Spleen (tissue), 11 donors: ENCODE measurements at regions not wholly inside any gene's neighbourhood (a gene's known extent, or its start where the extent isn't known, plus 50 kb on each side); places are given as distances from the start of the nearest gene placed in this dataset.

ENCODE experiments used
- DNase-seq: peaks from one replicate; pipeline ENCODE4 v3.0.0-alpha.2; 2020
- H3K27ac ChIP-seq, 8 donors: fragments of 200-600 bp; sonication (generic) in 7 of 8; 1 replicate in 4 of 8; 2 replicates in 4 of 8; pipeline versions ENCODE4 v1.5.0 to v1.8.0; 2016 to 2021; ENCODE audit warnings: inconsistent platforms in 4 of 8, mild to moderate bottlenecking in 4 of 8, moderate library complexity in 1 of 8
- H3K27me3 ChIP-seq, 7 donors: fragments of 200-600 bp; sonication (generic) in 6 of 7; replicated peaks in 1 of 7; 1 replicate in 4 of 7; 2 replicates in 3 of 7; pipeline versions ENCODE4 v1.5.0 to v1.8.0; 2016 to 2021; ENCODE audit warnings: inconsistent platforms in 3 of 7, mild to moderate bottlenecking in 1 of 7
- H3K36me3 ChIP-seq, 6 donors: fragments of 200-600 bp; sonication (generic) in 5 of 6; 1 replicate in 4 of 6; 2 replicates in 2 of 6; pipeline versions ENCODE4 v1.5.0 to v1.8.0; 2016 to 2021; ENCODE audit warnings: inconsistent platforms in 2 of 6
- H3K4me1 ChIP-seq, 6 donors: fragments of 200-600 bp; sonication (generic) in 5 of 6; 1 replicate in 3 of 6; 2 replicates in 3 of 6; pipeline versions ENCODE4 v1.5.0 to v1.8.0; 2016 to 2021; ENCODE audit warnings: inconsistent platforms in 3 of 6
- H3K4me3 ChIP-seq, 8 donors: fragments of 200-600 bp; sonication (generic) in 7 of 8; 1 replicate in 4 of 8; 2 replicates in 4 of 8; pipeline versions ENCODE4 v1.5.0 to v1.8.0; 2016 to 2021; ENCODE audit warnings: inconsistent platforms in 4 of 8, mild to moderate bottlenecking in 4 of 8, moderate library complexity in 2 of 8
- H3K9me3 ChIP-seq, 8 donors: fragments of 200-600 bp; sonication (generic) in 7 of 8; 1 replicate in 4 of 8; 2 replicates in 4 of 8; pipeline versions ENCODE4 v1.5.0 to v1.8.0; 2016 to 2021; ENCODE audit warnings: inconsistent platforms in 4 of 8
- POLR2A ChIP-seq, 3 donors: fragments of 450-650 bp; IDR thresholded peaks; one replicate each; pipeline ENCODE4 v1.5.1; 2017; ENCODE audit warnings: antibody characterized with exemption in 3 of 3, mild to moderate bottlenecking in 1 of 3
- POLR2AphosphoS5 ChIP-seq, 3 donors: sonication (generic); formaldehyde crosslinking; IDR thresholded peaks; one replicate each; pipeline ENCODE4 v1.5.1; 2017; ENCODE audit warnings: antibody characterized with exemption in 3 of 3
- WGBS, 5 donors: extraction: QIAGEN DNeasy Blood & Tissue Kit in 3 of 5; methylation state at CpG; one replicate each; pipeline versions ENCODE4 v1.1.5 to v1.1.7; 2013 to 2018; 5-methylcytosine and 5-hydroxymethylcytosine counted together
- intact Hi-C: fragments of 100-400 bp; cut with DNase I; formaldehyde crosslinking; loops from one replicate; pipeline ENCODE4 v1.15.0; 2023; ENCODE audit warnings: low total_unique reads
- TF ChIP-seq, protein P1 (sequence below), 11 experiments: fragments of 200-600 bp in 7 of 11; fragments of 450-650 bp in 4 of 11; sonication (generic) in 4 of 11; IDR thresholded peaks in 8 of 11; conservative IDR thresholded peaks in 3 of 11; 1 replicate in 7 of 11; 2 replicates in 4 of 11; pipeline versions ENCODE4 v1.4.0 to v1.8.0; 2016 to 2021; ENCODE audit warnings: antibody characterized with exemption in 11 of 11, inconsistent platforms in 4 of 11, mild to moderate bottlenecking in 1 of 11
- donor health status: healthy with polysubstance abuse.
- donor health status: DM: no; HTN: no; CAD: no; lungs with moderate emphysema.
- donor health status: DM: no; HTN: no; CAD: no.
- donor health status: Bipolar disorder and iron deficiency.
- donor health status: healthy.
- donor health status: DM: no; HTN: no; CAD: no.
- donor health status: DM: yes; HTN: yes; CAD: no.

DNA sequence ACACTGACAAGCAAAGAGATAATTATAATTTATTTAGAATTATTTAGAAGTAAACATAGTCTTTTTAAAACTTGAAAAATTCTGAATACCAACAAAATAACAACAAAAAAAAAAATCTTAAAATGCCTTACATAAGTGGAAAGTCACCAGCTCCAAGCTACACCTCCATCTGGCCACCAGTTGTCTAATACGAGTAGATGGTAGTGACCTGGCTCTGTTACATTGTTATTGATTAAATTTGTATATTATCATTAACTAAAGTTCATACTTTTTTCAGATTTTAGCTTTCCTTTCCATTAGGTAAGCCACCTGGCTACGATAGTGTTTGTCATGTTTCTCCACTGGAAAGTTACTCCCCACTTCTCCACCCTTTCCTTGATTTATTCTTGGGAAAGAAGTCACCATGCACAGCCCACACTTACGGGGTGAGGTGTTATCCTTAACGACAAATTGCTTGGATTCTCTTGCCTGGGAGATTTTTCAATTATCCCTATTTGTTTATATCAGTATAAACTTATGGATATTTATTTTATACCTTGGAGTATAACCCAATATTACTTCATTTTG is 464.5 kb upstream of the CHAC2 start:
- H3K27ac ChIP-seq = no peak overlapping the region
- no peaks in the 10 kb centered on the region for H3K4me1 ChIP-seq
- TF ChIP-seq, protein P1, sequence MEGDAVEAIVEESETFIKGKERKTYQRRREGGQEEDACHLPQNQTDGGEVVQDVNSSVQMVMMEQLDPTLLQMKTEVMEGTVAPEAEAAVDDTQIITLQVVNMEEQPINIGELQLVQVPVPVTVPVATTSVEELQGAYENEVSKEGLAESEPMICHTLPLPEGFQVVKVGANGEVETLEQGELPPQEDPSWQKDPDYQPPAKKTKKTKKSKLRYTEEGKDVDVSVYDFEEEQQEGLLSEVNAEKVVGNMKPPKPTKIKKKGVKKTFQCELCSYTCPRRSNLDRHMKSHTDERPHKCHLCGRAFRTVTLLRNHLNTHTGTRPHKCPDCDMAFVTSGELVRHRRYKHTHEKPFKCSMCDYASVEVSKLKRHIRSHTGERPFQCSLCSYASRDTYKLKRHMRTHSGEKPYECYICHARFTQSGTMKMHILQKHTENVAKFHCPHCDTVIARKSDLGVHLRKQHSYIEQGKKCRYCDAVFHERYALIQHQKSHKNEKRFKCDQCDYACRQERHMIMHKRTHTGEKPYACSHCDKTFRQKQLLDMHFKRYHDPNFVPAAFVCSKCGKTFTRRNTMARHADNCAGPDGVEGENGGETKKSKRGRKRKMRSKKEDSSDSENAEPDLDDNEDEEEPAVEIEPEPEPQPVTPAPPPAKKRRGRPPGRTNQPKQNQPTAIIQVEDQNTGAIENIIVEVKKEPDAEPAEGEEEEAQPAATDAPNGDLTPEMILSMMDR (IDR thresholded peaks at IDR 0.05 in 8 of 11, conservative IDR thresholded peaks at IDR 0.05 in 3 of 11) = no peak
- TF ChIP-seq POLR2A (IDR thresholded peaks at IDR 0.05) (no peak), POLR2AphosphoS5 (IDR thresholded peaks at IDR 0.05) (no peak)
- no peaks in the 10 kb centered on the region for H3K27me3 ChIP-seq
- no peak overlapping the region for H3K4me3 ChIP-seq
- no peaks in the 10 kb centered on the region for H3K36me3 ChIP-seq
- 71 to 86% (median 77%) methylated on average over 4 of the region's 4 CpGs for WGBS, 5 donors
- intact Hi-C loops = no loop called here
- no peak for DNase-seq
- H3K9me3 ChIP-seq = peaks cover 0 to 4% (median 0%) of the 10 kb centered on the region in 8 donors

DNA sequence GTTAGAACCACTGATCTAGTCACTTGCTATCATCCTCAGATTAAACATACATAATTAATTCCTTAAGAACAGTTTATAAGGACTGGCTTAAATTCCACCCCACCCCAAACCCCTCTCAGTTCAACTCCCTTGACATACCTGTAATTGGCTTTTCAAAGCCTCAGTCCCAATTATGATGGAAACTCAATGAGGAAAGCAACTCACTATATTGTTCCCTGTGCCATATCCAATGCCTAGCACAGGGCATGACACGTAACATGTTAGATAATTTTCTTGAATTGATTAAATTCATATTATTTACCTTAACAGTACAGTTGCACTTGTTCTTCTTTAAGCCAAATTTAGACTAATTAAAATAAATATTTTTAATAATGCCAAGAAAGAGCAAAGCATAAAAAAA is 465.1 kb upstream of the CHAC2 start:
- Histone ChIP-seq H3K4me1 (no peaks in the 10 kb centered on the region), H3K36me3 (no peaks in the 10 kb centered on the region), H3K27ac (no peak overlapping the region), H3K4me3 (no peak overlapping the region), H3K9me3 (peaks cover 0 to 4% (median 0%) of the 10 kb centered on the region in 8 donors), H3K27me3 (no peaks in the 10 kb centered on the region)
- intact Hi-C loops = no loop called here
- DNase-seq = no peak
- TF ChIP-seq, protein P1 (IDR thresholded peaks at IDR 0.05 in 8 of 11, conservative IDR thresholded peaks at IDR 0.05 in 3 of 11) = no peak
- TF ChIP-seq POLR2AphosphoS5 (IDR thresholded peaks at IDR 0.05) (no peak), POLR2A (IDR thresholded peaks at IDR 0.05) (no peak)
- 67 to 97% (median 83%) methylated on average over 1 of the region's 1 CpG for WGBS, 5 donors

DNA sequence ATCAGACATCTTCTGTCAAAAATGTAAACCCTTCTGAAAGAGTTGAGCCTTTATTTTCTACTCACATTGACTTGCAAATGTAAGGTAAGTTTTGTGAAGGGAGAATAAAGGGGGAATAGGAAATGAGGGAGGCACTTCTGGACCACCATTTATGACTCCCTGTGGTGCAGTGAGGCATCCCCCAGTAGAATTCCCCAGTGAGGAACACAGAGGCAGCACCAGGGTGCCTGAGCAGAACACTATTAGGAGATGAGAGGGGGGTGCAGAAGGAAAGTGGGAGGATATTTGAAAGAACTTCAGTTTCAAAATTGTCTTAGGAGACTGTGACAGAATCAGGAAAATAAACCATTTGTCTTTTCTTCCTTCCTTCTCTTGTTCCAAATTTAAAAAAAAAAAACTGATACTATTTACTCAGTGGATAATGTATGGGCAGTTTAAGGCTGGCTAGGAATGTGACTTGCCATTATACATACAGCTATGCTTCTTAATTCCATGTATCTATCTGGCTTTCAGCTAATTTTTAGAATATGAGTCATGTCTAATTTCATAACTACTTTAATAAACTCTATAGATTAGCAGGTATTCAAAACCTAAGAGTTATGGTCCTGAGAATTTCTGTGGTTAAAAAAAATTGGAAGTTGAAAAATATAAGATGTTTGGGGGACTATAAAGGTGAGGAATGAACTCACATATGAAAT is 478.1 kb upstream of the CHAC2 start:
- no peak for DNase-seq
- H3K9me3 ChIP-seq = peaks cover 0 to 8% (median 0%) of the 10 kb centered on the region in 8 donors
- no peak overlapping the region for H3K27ac ChIP-seq
- H3K27me3 ChIP-seq = no peaks in the 10 kb centered on the region
- H3K36me3 ChIP-seq = no peaks in the 10 kb centered on the region
- intact Hi-C loops = no loop called here
- TF ChIP-seq POLR2AphosphoS5 (IDR thresholded peaks at IDR 0.05) = no peak
- TF ChIP-seq, protein P1 (IDR thresholded peaks at IDR 0.05 in 8 of 11, conservative IDR thresholded peaks at IDR 0.05 in 3 of 11) = no peak
- TF ChIP-seq POLR2A (IDR thresholded peaks at IDR 0.05) = no peak
- no peak overlapping the region for H3K4me3 ChIP-seq
- H3K4me1 ChIP-seq = no peaks in the 10 kb centered on the region

DNA sequence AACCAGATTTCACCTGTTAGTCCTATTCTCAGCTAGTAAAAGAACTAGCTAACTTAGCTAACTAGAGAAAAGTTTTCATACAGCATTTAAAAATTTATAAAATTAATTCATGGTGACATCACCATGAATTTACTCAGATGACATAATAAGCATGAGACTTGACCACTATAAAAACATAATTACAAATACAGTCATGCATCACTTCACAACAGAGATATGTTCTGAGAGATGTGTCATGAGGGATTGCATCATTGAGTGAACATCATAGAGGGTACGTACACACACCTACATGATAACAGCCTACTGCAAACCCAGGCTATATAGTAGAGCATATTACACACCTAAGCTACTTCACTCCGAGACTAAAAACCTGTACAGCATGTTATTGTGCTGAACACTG is 481.3 kb upstream of the CHAC2 start:
- H3K27me3 ChIP-seq = no peaks in the 10 kb centered on the region
- no peak overlapping the region for H3K4me3 ChIP-seq
- 82 to 95% (median 88%) methylated on average over 2 of the region's 2 CpGs for whole genome bisulfite sequencing, 5 donors
- TF ChIP-seq POLR2A (IDR thresholded peaks at IDR 0.05) = no peak
- no peak for TF ChIP-seq POLR2AphosphoS5 (IDR thresholded peaks at IDR 0.05)
- TF ChIP-seq, protein P1 (IDR thresholded peaks at IDR 0.05 in 8 of 11, conservative IDR thresholded peaks at IDR 0.05 in 3 of 11) = no peak
- H3K36me3 ChIP-seq = no peaks in the 10 kb centered on the region
- intact Hi-C loops = no loop called here
- no peaks in the 10 kb centered on the region for H3K4me1 ChIP-seq
- no peaks in the 10 kb centered on the region for H3K9me3 ChIP-seq
- no peak for DNase-seq
- H3K27ac ChIP-seq = no peak overlapping the region
